ENCODE measurements at regions not wholly inside any gene's neighbourhood (a gene's known extent, or its start where the extent isn't known, plus 50 kb on each side); places are given as distances from the start of the nearest gene placed in this dataset.

DNA sequence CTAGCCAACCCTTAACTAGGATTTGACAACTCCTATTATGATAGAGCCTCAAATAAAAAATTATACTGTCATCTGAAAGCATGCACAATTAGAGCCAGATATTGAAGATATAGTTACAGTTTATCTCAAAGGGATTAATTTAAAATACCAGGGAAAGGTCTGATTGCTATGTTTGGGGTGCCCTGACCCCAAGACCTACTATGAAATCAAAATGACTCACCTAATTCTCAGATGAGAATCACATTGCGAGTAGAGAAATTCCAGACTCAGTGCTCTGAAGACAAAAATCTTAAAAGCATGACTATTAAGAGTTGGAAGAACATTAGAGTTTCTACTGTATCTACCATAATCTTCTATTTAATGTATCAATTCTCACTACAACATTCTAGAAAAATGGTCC lies 297.1 kb downstream of the AHR start (continued):
- TF ChIP-seq, protein P1, sequence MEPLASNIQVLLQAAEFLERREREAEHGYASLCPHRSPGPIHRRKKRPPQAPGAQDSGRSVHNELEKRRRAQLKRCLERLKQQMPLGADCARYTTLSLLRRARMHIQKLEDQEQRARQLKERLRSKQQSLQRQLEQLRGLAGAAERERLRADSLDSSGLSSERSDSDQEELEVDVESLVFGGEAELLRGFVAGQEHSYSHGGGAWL (CRISPR knock-in tag; IDR thresholded peaks at IDR 0.05): no peak
- TF ChIP-seq, protein P2, sequence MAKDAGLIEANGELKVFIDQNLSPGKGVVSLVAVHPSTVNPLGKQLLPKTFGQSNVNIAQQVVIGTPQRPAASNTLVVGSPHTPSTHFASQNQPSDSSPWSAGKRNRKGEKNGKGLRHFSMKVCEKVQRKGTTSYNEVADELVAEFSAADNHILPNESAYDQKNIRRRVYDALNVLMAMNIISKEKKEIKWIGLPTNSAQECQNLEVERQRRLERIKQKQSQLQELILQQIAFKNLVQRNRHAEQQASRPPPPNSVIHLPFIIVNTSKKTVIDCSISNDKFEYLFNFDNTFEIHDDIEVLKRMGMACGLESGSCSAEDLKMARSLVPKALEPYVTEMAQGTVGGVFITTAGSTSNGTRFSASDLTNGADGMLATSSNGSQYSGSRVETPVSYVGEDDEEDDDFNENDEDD (CRISPR knock-in tag; IDR thresholded peaks at IDR 0.05; ENCODE audit: borderline replicate concordance): no peak
- TF ChIP-seq ZNF737 (CRISPR knock-in tag; IDR thresholded peaks at IDR 0.05; ENCODE audit: borderline replicate concordance) (no peak), MAFF (IDR thresholded peaks at IDR 0.05; ENCODE audit: low read depth, low read length) (no peak)

DNA sequence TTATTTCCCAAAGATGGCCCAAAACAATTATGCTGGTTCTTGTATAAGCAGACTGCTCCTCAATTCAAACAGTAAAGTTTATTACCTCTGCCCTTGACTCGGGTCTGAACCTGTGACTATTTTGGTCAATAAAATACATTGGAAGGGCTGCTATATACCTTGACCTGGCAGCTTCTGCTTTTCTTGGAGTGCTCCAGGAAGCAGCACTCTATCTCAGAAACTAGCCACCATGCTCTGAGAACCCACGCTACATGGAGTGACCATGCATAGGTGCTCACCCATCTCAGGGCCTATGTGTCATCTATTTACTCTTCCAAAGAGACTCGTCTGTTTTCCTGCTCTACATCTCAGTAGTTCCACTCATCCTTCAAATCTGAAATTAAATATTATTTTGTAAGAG lies 299.9 kb downstream of the AHR start:
- POLR2A ChIA-PET: no interaction called here
- in situ Hi-C loops (cut with HindIII; ENCODE audit: extremely low pct_ligation_motif_present, low pct_unique_long_range_greater_than_20kb) (no loop called here), intact Hi-C loops (cut with micrococcal nuclease; ENCODE audit: unreplicated experiment) (no loop called here)
- no peaks in the 10 kb centered on the region for H3K9me3 ChIP-seq (ENCODE audit: low read length)
- no peak overlapping the region for H3K27ac ChIP-seq (ENCODE audit: extremely low read length, insufficient read depth, low read length)
- ATAC-seq (no peak), FAIRE-seq (no peak), DNase-seq (ENCODE audit: low spot score) (no peak)
- 12% methylated on average over 3 of the region's 3 CpGs for WGBS (ENCODE audit: low lambda C conversion rate)
- no peak overlapping the region for H3K4me2 ChIP-seq (ENCODE audit: low read depth, low read length)
- H3K9ac ChIP-seq (ENCODE audit: insufficient read depth, low read depth, low read length): no peak overlapping the region
- no peaks in the 10 kb centered on the region for H3K79me2 ChIP-seq (ENCODE audit: insufficient read depth, low read length)
- H3K4me1 ChIP-seq (ENCODE audit: insufficient read depth, low read length): peaks cover 13% of the 10 kb centered on the region
- no peaks in the 10 kb centered on the region for H3K27me3 ChIP-seq (ENCODE audit: control insufficient read depth in 1 of 2, insufficient read depth in 2 of 2, low read length in 2 of 2)
- TF ChIP-seq XRCC5 (optimal IDR thresholded peaks at IDR 0.05; ENCODE audit: low read length) (no peak), HES4 (CRISPR knock-in tag; IDR thresholded peaks at IDR 0.05; ENCODE audit: borderline replicate concordance) (no peak), KDM5B (CRISPR knock-in tag; IDR thresholded peaks at IDR 0.05; ENCODE audit: borderline replicate concordance) (no peak)
- TF ChIP-seq, protein P3, sequence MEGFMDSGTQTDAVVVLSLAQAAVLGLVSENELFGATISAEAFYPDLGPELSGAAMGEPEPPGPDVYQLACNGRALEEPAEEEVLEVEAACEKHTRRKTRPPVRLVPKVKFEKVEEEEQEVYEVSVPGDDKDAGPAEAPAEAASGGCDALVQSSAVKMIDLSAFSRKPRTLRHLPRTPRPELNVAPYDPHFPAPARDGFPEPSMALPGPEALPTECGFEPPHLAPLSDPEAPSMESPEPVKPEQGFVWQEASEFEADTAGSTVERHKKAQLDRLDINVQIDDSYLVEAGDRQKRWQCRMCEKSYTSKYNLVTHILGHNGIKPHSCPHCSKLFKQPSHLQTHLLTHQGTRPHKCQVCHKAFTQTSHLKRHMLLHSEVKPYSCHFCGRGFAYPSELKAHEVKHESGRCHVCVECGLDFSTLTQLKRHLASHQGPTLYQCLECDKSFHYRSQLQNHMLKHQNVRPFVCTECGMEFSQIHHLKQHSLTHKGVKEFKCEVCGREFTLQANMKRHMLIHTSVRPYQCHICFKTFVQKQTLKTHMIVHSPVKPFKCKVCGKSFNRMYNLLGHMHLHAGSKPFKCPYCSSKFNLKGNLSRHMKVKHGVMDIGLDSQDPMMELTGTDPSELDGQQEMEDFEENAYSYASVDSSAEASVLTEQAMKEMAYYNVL (CRISPR knock-in tag; IDR thresholded peaks at IDR 0.05; ENCODE audit: borderline replicate concordance): no peak
- no peak overlapping the region for H2AFZ ChIP-seq (ENCODE audit: low read length)
- no peaks in the 10 kb centered on the region for H4K20me1 ChIP-seq (ENCODE audit: insufficient read depth, low read length)
- no peaks in the 10 kb centered on the region for H3K36me3 ChIP-seq (replicated peaks in 1 of 2; ENCODE audit: control insufficient read depth in 1 of 2, insufficient read depth in 2 of 2, low read length in 2 of 2)
- BruUV-seq (replicated peaks): no TSS peak
- H3K4me3 ChIP-seq (replicated peaks in 1 of 3; ENCODE audit: insufficient read depth in 1 of 3, low read depth in 2 of 3, low read length in 3 of 3): no peak overlapping the region
- CTCF ChIA-PET (ENCODE audit: low intra/inter-chr PET ratio, low total read pairs): no interaction called here

Measured in HepG2 (cell line).